Kidney tubule cell (primary cell): ENCODE measurements at regions not wholly inside any gene's neighbourhood (a gene's known extent, or its start where the extent isn't known, plus 50 kb on each side); places are given as distances from the start of the nearest gene placed in this dataset.
"Not testable (repeated sequence)": the region's sequence is repeated elsewhere in the genome, so short reads cannot be mapped to it uniquely, and the experiment has no call there.

Experiments
- DNase-seq: peaks from one replicate; pipeline ENCODE4 v3.0.0-alpha.2; 2018; ENCODE audit warnings: low spot score

GRCh38 chr16:16618963-16619465 is 240.1 kb downstream of the NPIPA7 start:
- not testable (repeated sequence) for DNase-seq

DNA sequence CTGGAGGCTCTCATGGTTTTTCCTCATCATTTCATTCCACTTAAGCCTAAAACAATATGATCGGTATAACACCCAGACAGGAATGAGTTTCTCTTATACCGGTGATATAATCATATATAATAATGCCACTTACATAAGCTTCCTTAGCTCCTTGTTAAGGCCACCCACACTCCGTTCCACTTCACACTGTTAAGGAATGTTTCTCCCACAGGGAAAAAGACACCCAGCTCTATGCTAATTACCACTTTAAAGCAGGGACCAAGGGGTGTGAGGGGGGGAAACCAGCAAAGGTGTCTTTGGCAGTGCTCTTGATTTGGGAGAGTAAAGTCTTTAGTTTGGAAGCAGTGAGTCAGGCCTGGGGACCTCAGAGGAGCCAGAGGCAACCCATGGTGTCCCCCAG is 245.4 kb downstream of the NPIPA7 start:
- not testable (repeated sequence) for DNase-seq

GRCh38 chr16:16625140-16625539 is 246.2 kb downstream of the NPIPA7 start:
- not testable (repeated sequence) for DNase-seq

DNA sequence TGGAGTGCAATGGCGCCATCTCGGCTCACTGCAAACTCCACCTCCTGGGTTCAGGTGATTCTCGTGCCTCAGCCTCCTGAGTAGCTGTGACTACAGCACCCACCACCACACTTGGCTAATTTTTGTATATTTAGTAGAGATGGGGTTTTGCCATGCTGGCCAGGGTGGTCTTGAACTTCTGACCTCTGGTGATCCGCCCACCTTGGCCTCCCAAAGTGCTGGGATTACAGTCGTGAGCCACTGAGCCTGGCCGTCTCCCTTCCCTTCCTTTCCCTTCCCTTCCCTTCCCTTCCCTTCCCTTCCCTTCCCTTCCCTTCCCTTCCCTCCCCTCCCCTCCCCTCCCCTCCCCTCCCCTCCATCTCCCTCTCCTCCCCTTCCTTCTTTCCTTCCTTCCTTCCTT is 248.9 kb downstream of the NPIPA7 start:
- DNase-seq: not testable (repeated sequence)

GRCh38 chr16:16638231-16638630 is 259.3 kb downstream of the NPIPA7 start:
- not testable (repeated sequence) for DNase-seq

DNA sequence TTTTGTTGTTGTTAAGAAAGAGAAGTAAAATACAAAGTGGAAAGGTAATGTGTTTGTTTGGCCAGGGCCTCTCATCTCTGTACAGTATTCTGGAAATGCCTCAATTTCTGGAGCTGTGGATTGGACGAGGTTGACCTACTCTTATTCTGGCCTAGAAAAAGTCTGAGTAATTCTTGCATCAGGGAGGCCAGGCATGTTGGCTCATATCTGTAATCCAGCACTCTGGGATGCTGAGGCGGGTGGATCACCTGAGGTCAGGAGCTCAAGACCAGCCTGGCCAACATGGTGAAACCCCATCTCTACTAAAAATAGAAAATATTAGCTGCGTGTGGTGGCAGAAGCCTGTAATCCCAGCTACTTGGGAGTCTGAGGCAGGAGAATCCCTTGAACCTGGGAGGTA is 259.8 kb downstream of the NPIPA7 start:
- not testable (repeated sequence) for DNase-seq

- not testable (repeated sequence) for DNase-seq
Observed at GRCh38 chr16:16643828-16644227, 264.9 kb downstream of the NPIPA7 start.

GRCh38 chr16:16648002-16648401 is 269.1 kb downstream of the NPIPA7 start:
- DNase-seq: not testable (repeated sequence)

- not testable (repeated sequence) for DNase-seq
Observed at GRCh38 chr16:16672180-16672812, 293.4 kb downstream of the NPIPA7 start.

- DNase-seq: not testable (repeated sequence)
Observed at GRCh38 chr16:16674820-16675219, 295.9 kb downstream of the NPIPA7 start.

GRCh38 chr16:16721849-16722248 is 342.9 kb downstream of the NPIPA7 start:
- not testable (repeated sequence) for DNase-seq

DNA sequence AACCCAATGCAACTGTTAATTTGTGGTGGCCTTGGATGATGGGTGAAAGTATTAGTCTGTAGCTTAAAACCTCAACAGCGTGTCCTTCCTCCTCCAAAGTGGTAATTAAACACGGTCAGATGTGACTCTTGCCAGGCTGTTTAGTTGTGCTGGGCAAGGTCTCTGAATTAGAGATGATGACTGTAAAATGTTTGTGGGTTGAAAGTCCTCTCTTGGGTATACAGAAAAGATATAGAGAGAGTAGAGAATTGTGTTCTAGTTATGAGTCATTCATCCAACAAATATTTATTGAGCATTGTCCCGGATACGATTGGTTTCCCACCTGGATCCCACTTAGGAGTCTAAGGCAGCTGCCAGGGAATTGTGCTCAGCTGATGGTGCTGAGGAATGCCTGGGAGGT is 343.7 kb downstream of the NPIPA7 start:
- not testable (repeated sequence) for DNase-seq

DNA sequence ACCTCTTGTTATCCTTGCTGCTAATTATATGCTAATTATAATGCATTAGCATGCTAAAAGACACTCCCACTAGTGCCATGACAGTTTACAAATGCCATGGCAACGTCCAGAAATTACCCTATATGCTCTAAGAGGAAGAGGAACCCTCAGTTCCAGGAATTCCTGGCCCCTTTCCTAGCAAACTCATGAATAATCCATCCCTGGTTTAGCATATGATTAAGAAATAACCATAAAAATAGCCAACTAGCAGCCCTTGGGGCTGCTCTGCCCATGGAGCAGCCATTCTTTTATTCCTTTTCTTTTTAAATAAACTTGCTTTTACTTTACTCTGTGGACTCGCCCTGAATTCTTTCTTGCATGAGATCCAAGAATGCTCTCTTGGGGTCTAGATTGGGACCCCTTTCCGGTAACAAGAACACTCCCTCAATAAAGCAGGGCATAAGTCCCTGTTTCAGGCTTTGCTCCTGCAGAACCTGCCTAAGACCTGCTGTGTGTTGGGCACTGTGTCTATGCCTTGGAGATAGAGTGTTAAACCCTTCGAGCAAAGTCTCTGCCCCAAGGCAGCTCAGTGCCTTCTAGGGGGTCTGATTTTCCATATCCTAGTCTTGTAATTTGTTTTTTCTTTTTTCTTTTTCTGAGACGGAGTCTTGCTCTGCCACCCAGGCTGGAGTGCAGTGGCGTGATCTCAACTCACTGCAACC is 345.0 kb downstream of the NPIPA7 start:
- DNase-seq: not testable (repeated sequence)

GRCh38 chr16:16727048-16727447 is 348.1 kb downstream of the NPIPA7 start:
- not testable (repeated sequence) for DNase-seq

- DNase-seq: not testable (repeated sequence)
Observed at GRCh38 chr16:16742573-16742972, 363.6 kb downstream of the NPIPA7 start.

- not testable (repeated sequence) for DNase-seq
Observed at GRCh38 chr16:16754992-16755667, 376.2 kb downstream of the NPIPA7 start.

- DNase-seq: no peak
Observed at GRCh38 chr16:16763449-16763848, 384.5 kb downstream of the NPIPA7 start.

DNA sequence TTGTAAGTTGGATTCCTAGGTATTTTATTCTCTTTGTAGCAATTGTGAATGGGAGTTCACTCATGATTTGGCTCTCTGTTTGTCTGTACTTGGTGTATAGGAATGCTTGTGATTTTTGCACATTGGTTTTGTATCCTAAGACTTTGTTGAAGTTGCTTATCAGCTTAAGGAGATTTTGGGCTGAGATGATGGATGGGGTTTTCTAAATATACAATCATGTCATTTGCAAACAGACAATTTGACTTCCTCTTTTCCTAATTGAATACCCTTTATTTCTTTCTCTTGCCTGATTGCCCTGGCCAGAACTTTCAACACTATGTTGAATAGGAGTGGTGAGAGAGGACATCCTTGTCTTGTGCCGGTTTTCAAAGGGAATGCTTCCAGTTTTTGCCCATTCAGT is 391.8 kb downstream of the NPIPA7 start:
- not testable (repeated sequence) for DNase-seq

DNA sequence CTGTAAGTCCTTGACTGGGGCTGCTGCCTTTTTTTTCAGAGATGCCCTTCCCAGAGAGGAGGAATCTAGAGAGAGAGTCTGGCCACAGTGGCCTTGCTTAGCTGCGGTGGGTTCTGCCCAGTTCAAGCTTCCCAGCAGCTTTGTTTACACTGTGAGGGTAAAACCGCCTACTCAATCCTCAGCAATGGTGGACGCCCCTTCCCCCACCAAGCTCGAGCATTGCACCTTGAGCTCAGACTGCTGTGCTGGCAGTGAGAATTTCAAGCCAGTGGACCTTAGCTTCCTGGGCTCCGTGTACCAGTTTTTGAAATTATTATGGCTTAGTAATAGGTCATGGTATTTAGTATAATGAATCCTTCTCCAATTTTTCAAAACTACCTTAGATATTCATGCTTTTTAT is 395.4 kb downstream of the NPIPA7 start:
- DNase-seq: no peak

GRCh38 chr16:16778332-16778731 is 399.4 kb downstream of the NPIPA7 start:
- DNase-seq: no peak

DNA sequence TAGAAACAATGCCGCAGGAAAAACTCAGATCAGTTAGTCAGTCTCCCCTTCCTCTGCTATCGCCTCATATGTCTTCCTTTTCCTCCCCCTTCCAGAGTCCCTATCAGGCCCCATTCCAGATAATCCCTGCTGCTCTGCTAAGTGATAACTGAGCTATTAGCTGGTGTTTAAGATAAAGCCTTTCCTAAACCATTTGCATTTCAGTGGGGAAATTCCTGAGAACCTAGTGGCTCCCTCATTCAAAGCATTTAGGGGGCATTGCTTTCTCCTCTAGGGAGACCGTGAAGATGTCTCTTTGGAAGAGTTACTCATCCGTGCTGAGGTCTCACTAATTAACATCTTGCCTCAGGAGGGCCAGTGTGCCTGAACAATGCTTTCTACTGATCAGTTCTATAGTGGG is 401.6 kb downstream of the NPIPA7 start:
- no peak for DNase-seq

GRCh38 chr16:16782153-16782552 is 403.2 kb downstream of the NPIPA7 start:
- no peak for DNase-seq

DNA sequence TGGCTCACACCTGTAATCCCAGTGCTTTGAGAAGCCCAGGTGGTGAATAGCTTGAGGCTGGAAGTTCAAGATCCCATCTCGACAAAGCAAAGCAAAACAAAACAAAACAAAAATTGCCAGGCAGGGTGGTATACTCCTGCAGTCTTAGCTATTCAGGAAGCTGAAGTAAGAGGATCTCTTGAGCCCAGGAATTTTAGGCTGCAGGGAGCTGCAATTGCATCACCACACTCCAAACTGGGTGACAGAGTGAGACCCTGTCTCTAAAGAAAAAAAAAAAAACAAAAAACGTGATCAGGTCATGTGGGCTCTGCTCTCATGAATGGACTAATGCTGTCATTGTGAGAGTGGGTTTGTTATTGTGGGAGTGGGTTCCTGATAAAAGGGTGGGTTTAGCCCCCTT is 409.1 kb downstream of the NPIPA7 start:
- no peak for DNase-seq
